Cardiac muscle cell (in vitro differentiated cells and primary cell): ENCODE measurements at regions not wholly inside any gene's neighbourhood (a gene's known extent, or its start where the extent isn't known, plus 50 kb on each side); places are given as distances from the start of the nearest gene placed in this dataset.

Source experiments
- DNase-seq, 2 donors: peaks; one replicate each; pipeline versions ENCODE4 v3.0.0 to v3.0.0-alpha.2; 2010 to 2017; ENCODE audit warnings: low read depth in 1 of 2, low spot score in 1 of 2
- H3K27ac ChIP-seq: fragments of 200-600 bp; sonication (generic); 2 replicates; pipeline ENCODE4 v1.5.1; 2016
- H3K27me3 ChIP-seq: fragments of 200-600 bp; sonication (generic); 2 replicates; pipeline ENCODE4 v1.6.0; 2016; ENCODE audit warnings: control low read depth
- H3K36me3 ChIP-seq: fragments of 200-600 bp; sonication (generic); 2 replicates; pipeline ENCODE4 v1.5.1; 2016; ENCODE audit warnings: control low read depth
- H3K4me1 ChIP-seq: fragments of 200-600 bp; sonication (generic); 2 replicates; pipeline ENCODE4 v1.8.1; 2017; ENCODE audit warnings: low read depth, mild to moderate bottlenecking, mixed run types
- H3K4me3 ChIP-seq: fragments of 200-600 bp; sonication (generic); 2 replicates; pipeline ENCODE4 v1.5.1; 2016; ENCODE audit warnings: mild to moderate bottlenecking
- H3K9me3 ChIP-seq: fragments of 200-600 bp; sonication (generic); 2 replicates; pipeline ENCODE4 v1.5.1; 2017; ENCODE audit warnings: low read depth, mild to moderate bottlenecking, control low read depth
- CTCF ChIP-seq: IDR thresholded peaks from 2 replicates; pipeline ENCODE4 v1.5.1; 2012; ENCODE audit warnings: low read depth, mild to moderate bottlenecking, low read length

- no peak overlapping the region for H3K4me3 ChIP-seq
- no peaks in the 10 kb centered on the region for H3K4me1 ChIP-seq
- no peak for DNase-seq
- H3K36me3 ChIP-seq: no peaks in the 10 kb centered on the region
- no peak overlapping the region for H3K27ac ChIP-seq
- no peak for TF ChIP-seq CTCF
- H3K27me3 ChIP-seq: peaks cover 25% of the 10 kb centered on the region
- no peaks in the 10 kb centered on the region for H3K9me3 ChIP-seq
Measured at GRCh38 chr12:53866727-53867126, 71.9 kb upstream of the HOXC13 start.

GRCh38 chr12:53867216-53868012 lies 71.2 kb upstream of the HOXC13 start:
- Histone ChIP-seq H3K36me3 (no peaks in the 10 kb centered on the region), H3K9me3 (no peaks in the 10 kb centered on the region), H3K27me3 (peaks cover 30% of the 10 kb centered on the region), H3K4me3 (no peak overlapping the region), H3K27ac (no peak overlapping the region), H3K4me1 (no peaks in the 10 kb centered on the region)
- no peak for TF ChIP-seq CTCF
- DNase-seq: no peak

GRCh38 chr12:53868511-53868986 lies 70.1 kb upstream of the HOXC13 start:
- Histone ChIP-seq H3K36me3 (no peaks in the 10 kb centered on the region), H3K4me3 (no peak overlapping the region), H3K27ac (no peak overlapping the region), H3K27me3 (peaks cover 40% of the 10 kb centered on the region), H3K4me1 (no peaks in the 10 kb centered on the region), H3K9me3 (no peaks in the 10 kb centered on the region)
- DNase-seq: no peak
- no peak for TF ChIP-seq CTCF

- Histone ChIP-seq H3K27ac (no peak overlapping the region), H3K27me3 (peaks cover 37% of the 10 kb centered on the region), H3K4me3 (no peak overlapping the region), H3K4me1 (no peaks in the 10 kb centered on the region), H3K36me3 (no peaks in the 10 kb centered on the region), H3K9me3 (no peaks in the 10 kb centered on the region)
- DNase-seq: no peak
- no peak for TF ChIP-seq CTCF
Measured at GRCh38 chr12:53869500-53869899, 69.1 kb upstream of the HOXC13 start.

- no peak overlapping the region for H3K4me3 ChIP-seq
- no peaks in the 10 kb centered on the region for H3K36me3 ChIP-seq
- no peak for DNase-seq
- no peaks in the 10 kb centered on the region for H3K9me3 ChIP-seq
- no peak for TF ChIP-seq CTCF
- no peaks in the 10 kb centered on the region for H3K4me1 ChIP-seq
- no peak overlapping the region for H3K27ac ChIP-seq
- H3K27me3 ChIP-seq: peaks cover 32% of the 10 kb centered on the region
Measured at GRCh38 chr12:53870117-53870516, 68.5 kb upstream of the HOXC13 start.
